Umbilical cord (tissue), 1 donor: ENCODE measurements at regions not wholly inside any gene's neighbourhood (a gene's known extent, or its start where the extent isn't known, plus 50 kb on each side); places are given as distances from the start of the nearest gene placed in this dataset.

Source experiments
- DNase-seq: peaks from one replicate; pipeline ENCODE4 v3.0.0-alpha.2; 2015; ENCODE audit warnings: low spot score

- DNase-seq = peak; percentile 82
Measured at GRCh38 chr4:110675426-110675825, 52.5 kb upstream of the PITX2 start.

GRCh38 chr4:110676241-110676640, 53.4 kb upstream of the PITX2 start:
- DNase-seq = no peak

GRCh38 chr4:110678517-110679227, 55.8 kb upstream of the PITX2 start:
- peak; percentile 89 for DNase-seq

- peak; percentile 74 for DNase-seq
Measured at GRCh38 chr4:110680265-110680664, 57.4 kb upstream of the PITX2 start.

GRCh38 chr4:110681381-110681780, 58.5 kb upstream of the PITX2 start:
- no peak for DNase-seq

GRCh38 chr4:110682311-110682710, 59.4 kb upstream of the PITX2 start:
- no peak for DNase-seq

GRCh38 chr4:110683601-110684000, 60.7 kb upstream of the PITX2 start:
- no peak for DNase-seq

GRCh38 chr4:110702326-110702725, 79.4 kb upstream of the PITX2 start:
- no peak for DNase-seq

GRCh38 chr4:110704748-110705439, 82.0 kb upstream of the PITX2 start:
- no peak for DNase-seq

- no peak for DNase-seq
Measured at GRCh38 chr4:110705440-110705782, 82.5 kb upstream of the PITX2 start.

- DNase-seq = no peak
Measured at GRCh38 chr4:110710070-110710469, 87.2 kb upstream of the PITX2 start.

GRCh38 chr4:110712486-110712885, 89.6 kb upstream of the PITX2 start:
- DNase-seq = no peak

- DNase-seq = no peak
Measured at GRCh38 chr4:110730318-110730717, 107.4 kb upstream of the PITX2 start.

- DNase-seq = no peak
Measured at GRCh38 chr4:110733901-110734300, 111.0 kb upstream of the PITX2 start.

GRCh38 chr4:110735686-110736085, 112.8 kb upstream of the PITX2 start:
- DNase-seq = peak; percentile 38

- DNase-seq = no peak
Measured at GRCh38 chr4:110737931-110738330, 115.1 kb upstream of the PITX2 start.

- no peak for DNase-seq
Measured at GRCh38 chr4:110742143-110742542, 119.3 kb upstream of the PITX2 start.

GRCh38 chr4:110748071-110748470, 125.2 kb upstream of the PITX2 start:
- peak; percentile 66 for DNase-seq

GRCh38 chr4:110751183-110751582, 128.3 kb upstream of the PITX2 start:
- no peak for DNase-seq

- DNase-seq = no peak
Measured at GRCh38 chr4:110751986-110752385, 129.1 kb upstream of the PITX2 start.

- peak; percentile 33 for DNase-seq
Measured at GRCh38 chr4:110753466-110753865, 130.6 kb upstream of the PITX2 start.

- peak; percentile 57 for DNase-seq
Measured at GRCh38 chr4:110754716-110755115, 131.8 kb upstream of the PITX2 start.

- DNase-seq = no peak
Measured at GRCh38 chr4:110769578-110769977, 146.7 kb upstream of the PITX2 start.
